GM12878 (cell line): ENCODE measurements at regions not wholly inside any gene's neighbourhood (a gene's known extent, or its start where the extent isn't known, plus 50 kb on each side); places are given as distances from the start of the nearest gene placed in this dataset.

Experiments used
- ATAC-seq: fragments of 200-7000 bp; cut with Tn5 transposase; 3 replicates; pipeline ENCODE4 v1.9.1; 2020; ENCODE audit warnings: mild to moderate bottlenecking, moderate library complexity
- BruUV-seq: library from RNA; stranded (reverse); fragments of 400-500 nt; replicated peaks from 2 replicates; lab custom pipeline; 2021; lab: Mats Ljungman, UMichigan
- CTCF ChIA-PET: fragments of 300-600 bp; sonication (Branson Sonifier 250); formaldehyde crosslinking; extraction: SDS; loops from one replicate; lab custom pipeline; 2021; ENCODE audit warnings: inconsistent platforms; lab: Yijun Ruan, JAX
- POLR2A ChIA-PET: fragments of 350-600 bp; formaldehyde crosslinking; extraction: SDS; loops from one replicate; lab custom pipeline; 2021; ENCODE audit warnings: inconsistent platforms; lab: Charles Lee
- RAD21 ChIA-PET: fragments of 300-600 bp; sonication (Branson Sonifier 250); formaldehyde crosslinking; loops from one replicate; lab custom pipeline; 2023; ENCODE audit warnings: antibody characterized with exemption; ENCODE audit not compliant: unreplicated experiment; lab: Charles Lee
- SMC1A ChIA-PET: fragments of 300-600 bp; sonication (Branson Sonifier 250); formaldehyde crosslinking; loops from one replicate; lab custom pipeline; 2023; ENCODE audit not compliant: unreplicated experiment, uncharacterized antibody; lab: Charles Lee
- DNase-seq: peaks from one replicate; pipeline ENCODE4 v3.0.0-alpha.2; 2011; ENCODE audit warnings: low read depth, low spot score
- FAIRE-seq: peaks from 3 replicates; lab custom pipeline; 2011; peaks lifted over from hg19 to GRCh38; lab: Jason Lieb, UNC
- H2AFZ ChIP-seq: 2 replicates; pipeline ENCODE4 v1.6.0; 2011; ENCODE audit warnings: low read depth, low read length, control low read depth; ENCODE audit not compliant: control insufficient read depth
- H3K27ac ChIP-seq: 2 replicates; pipeline ENCODE4 v1.5.1; 2011; ENCODE audit warnings: control low read depth; ENCODE audit not compliant: control insufficient read depth, insufficient read depth
- H3K27me3 ChIP-seq, 2 experiments: replicated peaks in 1 of 2; 2 replicates each; pipeline versions ENCODE4 v1.6.0 to v1.6.1; 2011; ENCODE audit warnings: low read length in 1 of 2; ENCODE audit not compliant: control insufficient read depth in 2 of 2, insufficient read depth in 2 of 2
- H3K36me3 ChIP-seq, 2 experiments: 2 replicates each; pipeline ENCODE4 v1.5.1; 2011; ENCODE audit warnings: low read length in 1 of 2; ENCODE audit not compliant: control insufficient read depth in 2 of 2, insufficient read depth in 2 of 2
- H3K4me1 ChIP-seq: 2 replicates; pipeline ENCODE4 v1.6.1; 2011; ENCODE audit warnings: mild to moderate bottlenecking, low read length, moderate library complexity, mixed read lengths; ENCODE audit not compliant: control insufficient read depth, insufficient read depth
- H3K4me2 ChIP-seq: 2 replicates; pipeline ENCODE4 v1.6.0; 2011; ENCODE audit warnings: control low read depth; ENCODE audit not compliant: control insufficient read depth, insufficient read depth
- H3K4me3 ChIP-seq: fragments of 200-600 bp; sonication (generic); 2 replicates; pipeline ENCODE4 v1.5.1; 2016
- H3K79me2 ChIP-seq: 2 replicates; pipeline ENCODE4 v1.6.0; 2011; ENCODE audit warnings: low read length; ENCODE audit not compliant: control insufficient read depth, insufficient read depth
- H3K9ac ChIP-seq: 2 replicates; pipeline ENCODE4 v1.8.0; 2011; ENCODE audit warnings: low read length, control low read depth, mixed read lengths; ENCODE audit not compliant: control insufficient read depth, insufficient read depth
- H3K9me3 ChIP-seq: replicated peaks from 3 replicates; pipeline ENCODE4 v1.5.1; 2011; ENCODE audit warnings: mild to moderate bottlenecking, low read length; ENCODE audit not compliant: control insufficient read depth, insufficient read depth
- H4K20me1 ChIP-seq: 2 replicates; pipeline ENCODE4 v1.6.0; 2011; ENCODE audit not compliant: control insufficient read depth, insufficient read depth
- IRF3 ChIP-seq: fragments of 450-650 bp; IDR thresholded peaks from 2 replicates; pipeline ENCODE4 v1.6.1; 2014; ENCODE audit warnings: mild to moderate bottlenecking
- MAX ChIP-seq: IDR thresholded peaks from 2 replicates; pipeline ENCODE4 v1.6.1; 2012; ENCODE audit warnings: low read depth, low read length, improper control_type of control experiment
- MLLT1 ChIP-seq: fragments of 450-650 bp; IDR thresholded peaks from 2 replicates; pipeline ENCODE4 v1.6.1; 2016; ENCODE audit warnings: mild to moderate bottlenecking
- NFIC ChIP-seq: IDR thresholded peaks from 2 replicates; pipeline ENCODE4 v1.6.1; 2012; ENCODE audit warnings: low read depth, mild to moderate bottlenecking, inconsistent platforms, low read length, moderate library complexity
- NRF1 ChIP-seq: conservative IDR thresholded peaks from 2 replicates; pipeline ENCODE4 v1.6.1; 2011; ENCODE audit warnings: mild to moderate bottlenecking, low read depth, low read length, improper control_type of control experiment
- PAX5 ChIP-seq: IDR thresholded peaks from 2 replicates; pipeline ENCODE4 v1.6.1; 2011; ENCODE audit warnings: low read depth, low read length, borderline replicate concordance
- POU2F2 ChIP-seq: IDR thresholded peaks from 3 replicates; pipeline ENCODE4 v1.6.1; 2011; ENCODE audit warnings: low read depth, mild to moderate bottlenecking, low read length, borderline replicate concordance
- PRDM15 ChIP-seq: fragments of 450-650 bp; formaldehyde crosslinking; IDR thresholded peaks from 2 replicates; pipeline ENCODE4 v1.4.0; 2020; ENCODE audit warnings: mild to moderate bottlenecking, moderate library complexity
- RELB ChIP-seq: fragments of 450-650 bp; IDR thresholded peaks from 2 replicates; pipeline ENCODE4 v1.6.1; 2017; ENCODE audit warnings: low read depth, mild to moderate bottlenecking, moderate library complexity
- SREBF1 ChIP-seq: IDR thresholded peaks from 2 replicates; pipeline ENCODE4 v1.6.1; 2012; ENCODE audit warnings: mild to moderate bottlenecking, low read length
- ZBED1 ChIP-seq: IDR thresholded peaks from 2 replicates; pipeline ENCODE4 v1.6.1; 2016; ENCODE audit warnings: borderline replicate concordance
- ZBTB40 ChIP-seq: fragments of 450-650 bp; IDR thresholded peaks from 2 replicates; pipeline ENCODE4 v1.6.1; 2016; ENCODE audit warnings: mild to moderate bottlenecking, moderate library complexity, borderline replicate concordance
- ZNF207 ChIP-seq: fragments of 450-650 bp; IDR thresholded peaks from 2 replicates; pipeline ENCODE4 v1.6.1; 2014; ENCODE audit warnings: antibody characterized with exemption, mild to moderate bottlenecking, borderline replicate concordance
- WGBS: methylation state at CpG from one replicate; pipeline ENCODE4 v1.1.6; 2016; ENCODE audit warnings: low lambda C conversion rate; ENCODE audit not compliant: insufficient replicate concordance, insufficient coverage; ENCODE audit errors: missing lambda C conversion rate; 5-methylcytosine and 5-hydroxymethylcytosine counted together
- in situ Hi-C: fragments of 300-500 bp; cut with MboI; formaldehyde crosslinking; loops from 9 replicates; pipeline ENCODE4 v1.14.3; 2018; ENCODE audit warnings: mixed read lengths
- intact Hi-C: fragments of 100-400 bp; cut with micrococcal nuclease; formaldehyde crosslinking; loops from one replicate; pipeline ENCODE4 v1.14.2; 2022; ENCODE audit not compliant: unreplicated experiment

GRCh38 chr20:12825226-12825595 is 183.6 kb upstream of the SPTLC3 start:
- ChIA-PET CTCF (no interaction called here), SMC1A (no interaction called here), RAD21 (no interaction called here), POLR2A (no interaction called here)
- ATAC-seq: no peak
- Histone ChIP-seq H3K9me3 (no peaks in the 10 kb centered on the region), H2AFZ (no peak overlapping the region), H4K20me1 (no peaks in the 10 kb centered on the region), H3K27me3 (no peaks in the 10 kb centered on the region), H3K27ac (no peak overlapping the region), H3K9ac (no peak overlapping the region), H3K36me3 (no peaks in the 10 kb centered on the region), H3K4me2 (no peak overlapping the region), H3K4me3 (no peak overlapping the region), H3K79me2 (no peaks in the 10 kb centered on the region), H3K4me1 (no peaks in the 10 kb centered on the region)
- no TSS peak for BruUV-seq
- DNase-seq: no peak
- whole genome bisulfite sequencing: 35% methylated on average over 6 of the region's 6 CpGs
- intact Hi-C loops: no loop called here
- in situ Hi-C loops: no loop called here
- FAIRE-seq: no peak
- no peak for TF ChIP-seq IRF3
- no peak for TF ChIP-seq ZNF207
- no peak for TF ChIP-seq NFIC
- TF ChIP-seq NRF1: no peak
- no peak for TF ChIP-seq PAX5
- no peak for TF ChIP-seq POU2F2
- no peak for TF ChIP-seq MLLT1
- TF ChIP-seq ZBTB40: no peak
- TF ChIP-seq RELB: no peak
- no peak for TF ChIP-seq SREBF1
- no peak for TF ChIP-seq ZBED1
- TF ChIP-seq PRDM15: no peak
- no peak for TF ChIP-seq MAX
